Gastroesophageal sphincter (tissue), 3 donors: ENCODE measurements at regions not wholly inside any gene's neighbourhood (a gene's known extent, or its start where the extent isn't known, plus 50 kb on each side); places are given as distances from the start of the nearest gene placed in this dataset.

Experiments
- CTCF ChIP-seq, 4 experiments: fragments of 200-600 bp in 2 of 4; fragments of 450-650 bp in 2 of 4; sonication (generic) in 1 of 4; IDR thresholded peaks; one replicate each; pipeline ENCODE4 v1.5.1; 2017 to 2019; ENCODE audit warnings: antibody characterized with exemption in 4 of 4, mild to moderate bottlenecking in 2 of 4, moderate library complexity in 2 of 4
- EP300 ChIP-seq: sonication (generic); formaldehyde crosslinking; IDR thresholded peaks from one replicate; pipeline ENCODE4 v1.6.1; 2017; ENCODE audit warnings: antibody characterized with exemption, mild to moderate bottlenecking
- POLR2A ChIP-seq, 2 donors: fragments of 450-650 bp; IDR thresholded peaks; one replicate each; pipeline ENCODE4 v1.6.1; 2017; ENCODE audit warnings: antibody characterized with exemption in 2 of 2, mild to moderate bottlenecking in 2 of 2, moderate library complexity in 1 of 2
- POLR2AphosphoS5 ChIP-seq: sonication (generic); formaldehyde crosslinking; IDR thresholded peaks from one replicate; pipeline ENCODE4 v1.6.1; 2017; ENCODE audit warnings: antibody characterized with exemption

- no peak for TF ChIP-seq POLR2A (IDR thresholded peaks at IDR 0.05)
- TF ChIP-seq CTCF (IDR thresholded peaks at IDR 0.05), result no peak
- no peak for TF ChIP-seq POLR2AphosphoS5
- no peak for TF ChIP-seq EP300
Measured at GRCh38 chr12:124374567-124374966, 79.7 kb downstream of the RFLNA start.
